Activated naive CD8-positive, alpha-beta T cell treated with anti-CD3 and anti-CD28 coated beads for 36 hours (primary cell): ENCODE measurements at regions not wholly inside any gene's neighbourhood (a gene's known extent, or its start where the extent isn't known, plus 50 kb on each side); places are given as distances from the start of the nearest gene placed in this dataset.
"Not testable (repeated sequence)": the region's sequence is repeated elsewhere in the genome, so short reads cannot be mapped to it uniquely, and the experiment has no call there.

Experiments used
- DNase-seq: peaks from one replicate; pipeline ENCODE4 v3.0.0; 2021
- H3K27ac Mint-ChIP-seq: one replicate; pipeline ENCODE4 v1.8.0; 2022; ENCODE audit warnings: mild to moderate bottlenecking, moderate library complexity, mixed read lengths
- H3K27me3 Mint-ChIP-seq: one replicate; pipeline ENCODE4 v1.8.0; 2022; ENCODE audit warnings: mild to moderate bottlenecking, mixed read lengths
- H3K36me3 Mint-ChIP-seq: one replicate; pipeline ENCODE4 v1.8.0; 2021; ENCODE audit warnings: mild to moderate bottlenecking, mixed read lengths
- H3K4me1 Mint-ChIP-seq: one replicate; pipeline ENCODE4 v1.8.0; 2021; ENCODE audit warnings: mixed read lengths
- H3K4me3 Mint-ChIP-seq: one replicate; pipeline ENCODE4 v1.8.0; 2022; ENCODE audit warnings: mild to moderate bottlenecking, moderate library complexity, mixed read lengths
- H3K9me3 Mint-ChIP-seq: one replicate; pipeline ENCODE4 v1.8.0; 2022; ENCODE audit warnings: mixed read lengths

GRCh38 chr4:57373991-57374390, 263.8 kb upstream of the IGFBP7 start:
- no peaks in the 10 kb centered on the region for H3K4me1 Mint-ChIP-seq
- H3K36me3 Mint-ChIP-seq: no peaks in the 10 kb centered on the region
- no peak overlapping the region for H3K4me3 Mint-ChIP-seq
- H3K27ac Mint-ChIP-seq: no peak overlapping the region
- H3K9me3 Mint-ChIP-seq: no peaks in the 10 kb centered on the region
- DNase-seq: no peak
- H3K27me3 Mint-ChIP-seq: peaks cover 3% of the 10 kb centered on the region

- Mint-ChIP-seq H3K9me3 (no peaks in the 10 kb centered on the region), H3K27me3 (peaks cover 3% of the 10 kb centered on the region), H3K27ac (no peak overlapping the region), H3K4me3 (no peak overlapping the region), H3K4me1 (no peaks in the 10 kb centered on the region), H3K36me3 (no peaks in the 10 kb centered on the region)
- no peak for DNase-seq
These were observed 261.5 kb upstream of the IGFBP7 start for GRCh38 chr4:57371671-57372070.

GRCh38 chr4:57370691-57371090, 260.5 kb upstream of the IGFBP7 start:
- peaks cover 3% of the 10 kb centered on the region for H3K27me3 Mint-ChIP-seq
- H3K36me3 Mint-ChIP-seq: no peaks in the 10 kb centered on the region
- DNase-seq: no peak
- no peaks in the 10 kb centered on the region for H3K9me3 Mint-ChIP-seq
- no peaks in the 10 kb centered on the region for H3K4me1 Mint-ChIP-seq
- no peak overlapping the region for H3K27ac Mint-ChIP-seq
- no peak overlapping the region for H3K4me3 Mint-ChIP-seq

- H3K4me1 Mint-ChIP-seq: no peaks in the 10 kb centered on the region
- DNase-seq: no peak
- H3K36me3 Mint-ChIP-seq: no peaks in the 10 kb centered on the region
- H3K9me3 Mint-ChIP-seq: no peaks in the 10 kb centered on the region
- peaks cover 3% of the 10 kb centered on the region for H3K27me3 Mint-ChIP-seq
- H3K27ac Mint-ChIP-seq: no peak overlapping the region
- H3K4me3 Mint-ChIP-seq: no peak overlapping the region
These were observed 259.3 kb upstream of the IGFBP7 start for GRCh38 chr4:57369446-57369845.

GRCh38 chr4:57364255-57364654, 254.1 kb upstream of the IGFBP7 start:
- no peak overlapping the region for H3K4me3 Mint-ChIP-seq
- no peaks in the 10 kb centered on the region for H3K36me3 Mint-ChIP-seq
- DNase-seq: no peak
- H3K27ac Mint-ChIP-seq: no peak overlapping the region
- no peaks in the 10 kb centered on the region for H3K4me1 Mint-ChIP-seq
- H3K27me3 Mint-ChIP-seq: no peaks in the 10 kb centered on the region
- H3K9me3 Mint-ChIP-seq: no peaks in the 10 kb centered on the region

GRCh38 chr4:57363346-57363745, 253.2 kb upstream of the IGFBP7 start:
- H3K4me1 Mint-ChIP-seq: no peaks in the 10 kb centered on the region
- no peak overlapping the region for H3K27ac Mint-ChIP-seq
- H3K27me3 Mint-ChIP-seq: no peaks in the 10 kb centered on the region
- H3K4me3 Mint-ChIP-seq: no peak overlapping the region
- no peaks in the 10 kb centered on the region for H3K36me3 Mint-ChIP-seq
- DNase-seq: no peak
- H3K9me3 Mint-ChIP-seq: no peaks in the 10 kb centered on the region

GRCh38 chr4:57360681-57361080, 250.5 kb upstream of the IGFBP7 start:
- Mint-ChIP-seq H3K9me3 (no peaks in the 10 kb centered on the region), H3K4me1 (no peaks in the 10 kb centered on the region), H3K4me3 (no peak overlapping the region), H3K36me3 (no peaks in the 10 kb centered on the region), H3K27me3 (no peaks in the 10 kb centered on the region), H3K27ac (no peak overlapping the region)
- DNase-seq: no peak

- Mint-ChIP-seq H3K27ac (no peak overlapping the region), H3K27me3 (no peaks in the 10 kb centered on the region), H3K36me3 (no peaks in the 10 kb centered on the region), H3K4me3 (no peak overlapping the region), H3K9me3 (no peaks in the 10 kb centered on the region), H3K4me1 (no peaks in the 10 kb centered on the region)
- DNase-seq: no peak
These were observed 245.0 kb upstream of the IGFBP7 start for GRCh38 chr4:57355101-57355665.

GRCh38 chr4:57351731-57352130, 241.5 kb upstream of the IGFBP7 start:
- no peak overlapping the region for H3K27ac Mint-ChIP-seq
- H3K4me1 Mint-ChIP-seq: no peaks in the 10 kb centered on the region
- H3K27me3 Mint-ChIP-seq: no peaks in the 10 kb centered on the region
- no peaks in the 10 kb centered on the region for H3K9me3 Mint-ChIP-seq
- DNase-seq: no peak
- H3K36me3 Mint-ChIP-seq: no peaks in the 10 kb centered on the region
- no peak overlapping the region for H3K4me3 Mint-ChIP-seq

GRCh38 chr4:57344296-57344695, 234.1 kb upstream of the IGFBP7 start:
- no peaks in the 10 kb centered on the region for H3K36me3 Mint-ChIP-seq
- H3K27me3 Mint-ChIP-seq: peaks cover 3% of the 10 kb centered on the region
- H3K9me3 Mint-ChIP-seq: no peaks in the 10 kb centered on the region
- no peaks in the 10 kb centered on the region for H3K4me1 Mint-ChIP-seq
- DNase-seq: no peak
- no peak overlapping the region for H3K4me3 Mint-ChIP-seq
- no peak overlapping the region for H3K27ac Mint-ChIP-seq

- no peaks in the 10 kb centered on the region for H3K9me3 Mint-ChIP-seq
- H3K4me1 Mint-ChIP-seq: no peaks in the 10 kb centered on the region
- H3K27ac Mint-ChIP-seq: no peak overlapping the region
- H3K36me3 Mint-ChIP-seq: no peaks in the 10 kb centered on the region
- no peak overlapping the region for H3K4me3 Mint-ChIP-seq
- H3K27me3 Mint-ChIP-seq: peaks cover 9% of the 10 kb centered on the region
- DNase-seq: no peak
These were observed 232.2 kb upstream of the IGFBP7 start for GRCh38 chr4:57342411-57342810.

- not testable (repeated sequence) for H3K4me3 Mint-ChIP-seq, H3K36me3 Mint-ChIP-seq, H3K27me3 Mint-ChIP-seq, DNase-seq, H3K4me1 Mint-ChIP-seq, H3K9me3 Mint-ChIP-seq, H3K27ac Mint-ChIP-seq
These were observed 228.7 kb upstream of the IGFBP7 start for GRCh38 chr4:57338861-57339260.

- Mint-ChIP-seq H3K4me3 (no peak overlapping the region), H3K9me3 (no peaks in the 10 kb centered on the region), H3K4me1 (no peaks in the 10 kb centered on the region), H3K27me3 (peaks cover 4% of the 10 kb centered on the region), H3K27ac (no peak overlapping the region), H3K36me3 (no peaks in the 10 kb centered on the region)
- DNase-seq: no peak
These were observed 223.5 kb upstream of the IGFBP7 start for GRCh38 chr4:57333684-57334083.

GRCh38 chr4:57331959-57332358, 221.8 kb upstream of the IGFBP7 start:
- Mint-ChIP-seq H3K9me3 (no peaks in the 10 kb centered on the region), H3K36me3 (no peaks in the 10 kb centered on the region), H3K27me3 (peaks cover under 1% of the 10 kb centered on the region), H3K4me3 (no peak overlapping the region), H3K4me1 (no peaks in the 10 kb centered on the region), H3K27ac (no peak overlapping the region)
- no peak for DNase-seq

GRCh38 chr4:57329279-57329678, 219.1 kb upstream of the IGFBP7 start:
- Mint-ChIP-seq H3K36me3 (no peaks in the 10 kb centered on the region), H3K4me1 (no peaks in the 10 kb centered on the region), H3K27ac (no peak overlapping the region), H3K9me3 (no peaks in the 10 kb centered on the region), H3K4me3 (no peak overlapping the region), H3K27me3 (peaks cover 4% of the 10 kb centered on the region)
- no peak for DNase-seq

GRCh38 chr4:57324673-57325307, 214.6 kb upstream of the IGFBP7 start:
- Mint-ChIP-seq H3K27ac (no peak overlapping the region), H3K36me3 (no peaks in the 10 kb centered on the region), H3K4me3 (no peak overlapping the region), H3K9me3 (no peaks in the 10 kb centered on the region), H3K27me3 (peaks cover 4% of the 10 kb centered on the region), H3K4me1 (no peaks in the 10 kb centered on the region)
- no peak for DNase-seq
